Spleen (tissue), 7 donors: ENCODE measurements at regions not wholly inside any gene's neighbourhood (a gene's known extent, or its start where the extent isn't known, plus 50 kb on each side); places are given as distances from the start of the nearest gene placed in this dataset.

Experiments used
- POLR2A ChIP-seq, 3 donors: fragments of 450-650 bp; IDR thresholded peaks; one replicate each; pipeline ENCODE4 v1.5.1; 2017; ENCODE audit warnings: antibody characterized with exemption in 3 of 3, mild to moderate bottlenecking in 1 of 3
- POLR2AphosphoS5 ChIP-seq, 3 donors: sonication (generic); formaldehyde crosslinking; IDR thresholded peaks; one replicate each; pipeline ENCODE4 v1.5.1; 2017; ENCODE audit warnings: antibody characterized with exemption in 3 of 3
- TF ChIP-seq, protein P1 (sequence below), 11 experiments: fragments of 200-600 bp in 7 of 11; fragments of 450-650 bp in 4 of 11; sonication (generic) in 4 of 11; IDR thresholded peaks in 8 of 11; conservative IDR thresholded peaks in 3 of 11; 1 replicate in 7 of 11; 2 replicates in 4 of 11; pipeline versions ENCODE4 v1.4.0 to v1.8.0; 2016 to 2021; ENCODE audit warnings: antibody characterized with exemption in 11 of 11, inconsistent platforms in 4 of 11, mild to moderate bottlenecking in 1 of 11
- donor health status: DM: no; HTN: no; CAD: no; lungs with moderate emphysema.
- donor health status: DM: no; HTN: no; CAD: no.
- donor health status: DM: no; HTN: no; CAD: no.

DNA sequence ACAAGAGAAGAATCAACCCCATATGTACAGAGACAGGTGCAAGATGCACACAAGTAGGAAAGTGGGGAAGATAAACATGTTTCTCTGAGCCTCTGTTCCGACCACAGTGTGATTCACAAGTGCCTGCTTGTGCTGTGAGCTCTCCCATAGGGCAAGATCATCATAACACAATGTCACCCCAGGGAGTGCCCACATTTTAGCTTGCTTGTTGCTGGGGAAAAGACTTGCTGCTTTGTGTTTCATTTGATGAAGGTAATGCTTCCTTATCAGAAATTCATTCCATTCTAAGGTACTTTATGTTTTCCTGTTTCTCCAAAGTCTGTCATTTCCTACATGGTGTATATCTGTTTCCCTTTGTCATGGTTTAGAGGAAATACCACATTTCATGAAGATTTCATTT, 304.5 kb upstream of the DIPK2B start:
- no peak for TF ChIP-seq POLR2A (IDR thresholded peaks at IDR 0.05)
- TF ChIP-seq, protein P1, sequence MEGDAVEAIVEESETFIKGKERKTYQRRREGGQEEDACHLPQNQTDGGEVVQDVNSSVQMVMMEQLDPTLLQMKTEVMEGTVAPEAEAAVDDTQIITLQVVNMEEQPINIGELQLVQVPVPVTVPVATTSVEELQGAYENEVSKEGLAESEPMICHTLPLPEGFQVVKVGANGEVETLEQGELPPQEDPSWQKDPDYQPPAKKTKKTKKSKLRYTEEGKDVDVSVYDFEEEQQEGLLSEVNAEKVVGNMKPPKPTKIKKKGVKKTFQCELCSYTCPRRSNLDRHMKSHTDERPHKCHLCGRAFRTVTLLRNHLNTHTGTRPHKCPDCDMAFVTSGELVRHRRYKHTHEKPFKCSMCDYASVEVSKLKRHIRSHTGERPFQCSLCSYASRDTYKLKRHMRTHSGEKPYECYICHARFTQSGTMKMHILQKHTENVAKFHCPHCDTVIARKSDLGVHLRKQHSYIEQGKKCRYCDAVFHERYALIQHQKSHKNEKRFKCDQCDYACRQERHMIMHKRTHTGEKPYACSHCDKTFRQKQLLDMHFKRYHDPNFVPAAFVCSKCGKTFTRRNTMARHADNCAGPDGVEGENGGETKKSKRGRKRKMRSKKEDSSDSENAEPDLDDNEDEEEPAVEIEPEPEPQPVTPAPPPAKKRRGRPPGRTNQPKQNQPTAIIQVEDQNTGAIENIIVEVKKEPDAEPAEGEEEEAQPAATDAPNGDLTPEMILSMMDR (IDR thresholded peaks at IDR 0.05 in 8 of 11, conservative IDR thresholded peaks at IDR 0.05 in 3 of 11) = no peak
- TF ChIP-seq POLR2AphosphoS5 (IDR thresholded peaks at IDR 0.05) = no peak
